Activated naive CD4-positive, alpha-beta T cell treated with Interleukin-2 at 50 U/mL for 16 hours (primary cell): ENCODE measurements at regions not wholly inside any gene's neighbourhood (a gene's known extent, or its start where the extent isn't known, plus 50 kb on each side); places are given as distances from the start of the nearest gene placed in this dataset.
"Not testable (repeated sequence)": the region's sequence is repeated elsewhere in the genome, so short reads cannot be mapped to it uniquely, and the experiment has no call there.

Source experiments
- DNase-seq: peaks from one replicate; pipeline ENCODE4 v3.0.0-alpha.2; 2020

GRCh38 chr5:89377767-89378455 is 494.9 kb upstream of the MEF2C start:
- no peak for DNase-seq

DNA sequence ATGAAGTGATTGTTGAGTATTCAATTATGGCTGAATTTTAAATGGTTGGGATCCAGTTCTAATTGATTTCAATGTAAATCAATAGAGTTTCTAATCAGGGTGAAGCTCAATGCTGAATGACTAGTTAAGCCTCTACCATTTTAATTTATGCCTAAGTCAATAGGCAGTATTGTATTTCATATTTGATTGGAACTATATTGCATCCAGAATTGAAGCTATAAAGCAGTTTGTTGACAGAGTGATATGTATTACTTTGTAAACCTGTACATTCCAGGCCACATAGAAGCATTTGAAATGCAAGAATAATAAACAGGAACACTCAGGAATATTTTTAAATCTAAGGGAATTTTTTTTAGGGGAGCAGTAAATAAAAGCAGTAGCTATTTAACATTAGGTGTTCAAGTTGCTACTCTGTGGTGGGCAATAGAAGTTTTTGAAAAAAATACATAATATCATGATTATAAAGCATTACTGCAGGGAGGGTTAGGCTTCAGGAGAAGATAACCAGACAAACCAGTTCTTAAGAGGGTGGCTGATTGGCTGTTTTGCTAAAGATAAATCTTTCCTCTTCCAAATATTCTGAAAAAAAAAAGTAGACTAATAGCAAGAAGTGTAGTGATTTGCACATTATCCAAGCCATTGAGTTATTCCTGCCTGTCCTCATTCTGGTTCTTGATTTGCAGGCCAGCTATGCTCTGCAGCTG is 492.0 kb upstream of the MEF2C start:
- DNase-seq: no peak

DNA sequence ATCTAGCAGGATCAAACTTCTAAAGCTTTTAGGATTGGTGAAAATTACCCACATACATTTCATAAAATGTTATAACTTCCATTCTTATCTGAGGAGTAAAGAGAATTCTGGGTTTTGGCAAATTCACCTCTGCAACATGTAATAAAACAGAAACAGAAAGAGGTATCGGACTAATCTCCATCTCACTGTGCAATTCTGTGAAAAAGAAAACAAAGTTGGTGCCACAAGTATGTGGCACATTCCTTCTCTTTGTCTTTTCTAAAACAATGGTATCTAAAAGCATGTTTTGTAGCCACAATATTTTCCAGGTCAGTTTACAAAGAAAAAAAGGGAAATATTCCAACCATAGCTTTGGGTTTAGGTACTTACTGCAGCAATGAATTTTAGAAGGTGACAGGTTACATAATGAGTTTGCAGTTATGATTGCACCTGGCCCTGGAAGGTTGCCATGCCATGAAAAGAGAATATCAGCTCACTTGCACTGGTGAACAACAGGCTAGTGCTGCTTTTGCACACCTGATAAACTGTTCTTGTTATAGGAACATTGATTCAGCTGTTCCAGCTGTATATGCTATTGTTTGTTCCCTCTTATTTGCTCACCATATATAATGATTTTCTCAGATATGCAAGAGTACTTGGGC is 491.3 kb upstream of the MEF2C start:
- no peak for DNase-seq

- DNase-seq: no peak
Observed at GRCh38 chr5:89372176-89372575, 489.2 kb upstream of the MEF2C start.

DNA sequence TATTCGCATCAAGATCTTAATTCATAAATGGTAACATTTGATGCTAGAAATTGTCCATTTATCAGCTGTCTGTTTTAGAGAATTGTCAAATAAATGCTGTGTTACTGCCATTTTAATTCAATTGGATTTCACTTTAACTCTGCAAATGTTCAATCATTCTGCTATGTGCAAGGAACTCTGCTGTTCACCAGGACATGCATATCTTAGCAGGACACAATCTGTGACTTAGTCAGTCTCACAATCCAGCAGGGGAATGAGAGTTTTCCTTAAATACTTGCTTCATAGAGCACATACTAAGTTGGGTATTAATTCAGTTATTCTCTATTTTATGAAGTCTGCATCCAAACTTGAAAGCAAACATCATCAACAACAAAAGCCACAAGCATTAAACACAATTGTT is 488.7 kb upstream of the MEF2C start:
- no peak for DNase-seq

- no peak for DNase-seq
Observed at GRCh38 chr5:89359046-89359445, 476.1 kb upstream of the MEF2C start.

GRCh38 chr5:89353837-89354551 is 471.0 kb upstream of the MEF2C start:
- DNase-seq: no peak

DNA sequence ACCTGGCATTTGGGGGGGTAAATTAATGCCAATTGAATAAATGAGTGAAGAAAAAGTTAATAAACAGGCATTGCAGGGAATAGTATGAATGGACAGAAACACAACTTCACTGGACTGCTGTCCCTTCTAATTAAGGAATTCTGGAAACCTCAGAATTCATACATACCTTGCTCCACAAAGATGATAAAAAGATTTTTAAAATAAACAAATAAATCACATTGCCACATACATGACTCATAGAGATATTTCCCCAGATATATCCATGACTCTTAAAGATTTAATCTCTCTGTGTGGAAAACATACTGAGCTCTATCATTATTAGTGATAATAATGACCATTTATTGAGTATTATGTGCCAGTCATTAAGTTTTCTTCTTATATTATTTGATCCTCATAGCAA is 469.0 kb upstream of the MEF2C start:
- no peak for DNase-seq

DNA sequence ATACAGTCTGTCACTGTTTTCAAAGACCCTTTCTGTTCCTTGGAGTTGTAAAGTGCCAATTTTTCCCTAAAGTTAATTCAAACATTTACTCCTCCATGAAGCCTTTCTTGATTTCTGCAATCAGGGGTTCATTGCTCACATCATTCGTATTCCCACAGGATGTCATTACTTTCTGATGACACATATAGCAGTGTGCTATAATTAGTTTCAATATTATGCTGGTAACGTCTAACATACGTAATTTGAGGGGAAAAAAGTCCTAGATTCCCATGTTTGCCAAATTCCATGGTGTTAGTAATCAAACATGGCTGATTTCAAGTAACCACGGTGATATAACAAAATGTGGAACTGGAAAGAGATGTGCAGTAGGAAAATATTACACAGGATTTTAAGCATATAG is 468.2 kb upstream of the MEF2C start:
- DNase-seq: no peak

- DNase-seq: no peak
Observed at GRCh38 chr5:89350684-89351083, 467.7 kb upstream of the MEF2C start.

- no peak for DNase-seq
Observed at GRCh38 chr5:89349246-89349980, 466.4 kb upstream of the MEF2C start.

GRCh38 chr5:89346573-89346972 is 463.6 kb upstream of the MEF2C start:
- no peak for DNase-seq

DNA sequence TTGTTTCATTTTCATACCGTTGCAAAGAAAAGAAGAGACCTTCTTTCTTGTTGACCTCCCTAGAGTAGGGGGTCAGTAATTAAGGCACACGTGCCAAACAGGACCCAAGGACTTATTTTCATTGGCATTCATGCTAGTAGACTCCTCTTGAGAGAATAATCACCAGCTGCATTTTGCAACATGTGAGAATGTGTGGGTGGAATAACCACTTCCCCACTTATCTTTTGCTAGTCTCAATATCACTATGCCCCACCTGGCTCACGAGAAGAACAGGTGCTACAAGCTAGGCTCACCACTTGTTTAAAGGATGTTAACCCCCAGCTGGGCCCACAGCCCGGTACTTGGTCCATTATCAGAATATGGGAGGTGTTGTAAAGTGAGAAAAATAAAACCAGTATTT is 460.7 kb upstream of the MEF2C start:
- DNase-seq: no peak

DNA sequence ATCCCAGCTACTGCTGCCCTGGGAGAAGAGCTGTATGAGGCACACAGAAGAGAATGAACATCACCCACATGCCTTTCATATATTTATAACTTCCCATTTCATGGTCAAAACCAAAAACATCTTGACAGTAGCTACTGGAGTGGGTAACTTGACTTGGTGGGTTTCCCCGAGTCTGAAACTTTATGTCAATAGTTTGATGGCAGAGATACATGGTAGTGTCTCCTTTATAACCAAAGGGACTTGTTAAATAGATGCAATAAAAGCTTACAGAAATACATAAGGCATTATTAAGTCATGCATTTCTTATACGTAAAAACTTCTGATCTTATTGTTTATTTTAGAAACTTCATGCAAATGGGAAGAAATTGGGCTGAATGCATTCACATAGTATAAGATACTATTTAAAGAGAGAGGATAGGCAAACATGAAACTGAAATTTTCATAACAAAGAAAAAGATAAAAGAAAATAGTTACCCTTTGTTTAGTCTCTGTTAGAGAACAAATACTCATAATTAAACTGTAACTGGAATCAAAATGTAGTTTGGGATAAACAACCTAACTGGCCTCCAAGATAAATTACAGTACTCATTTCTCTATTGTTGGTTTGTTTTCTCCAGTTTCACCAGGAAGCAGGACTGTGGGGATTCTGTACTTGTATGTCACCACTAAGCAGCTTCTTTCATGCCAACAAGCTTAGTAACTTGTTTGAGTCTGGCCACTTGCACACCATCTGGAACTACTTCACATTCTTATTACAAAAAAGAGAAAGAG is 459.3 kb upstream of the MEF2C start:
- no peak for DNase-seq

DNA sequence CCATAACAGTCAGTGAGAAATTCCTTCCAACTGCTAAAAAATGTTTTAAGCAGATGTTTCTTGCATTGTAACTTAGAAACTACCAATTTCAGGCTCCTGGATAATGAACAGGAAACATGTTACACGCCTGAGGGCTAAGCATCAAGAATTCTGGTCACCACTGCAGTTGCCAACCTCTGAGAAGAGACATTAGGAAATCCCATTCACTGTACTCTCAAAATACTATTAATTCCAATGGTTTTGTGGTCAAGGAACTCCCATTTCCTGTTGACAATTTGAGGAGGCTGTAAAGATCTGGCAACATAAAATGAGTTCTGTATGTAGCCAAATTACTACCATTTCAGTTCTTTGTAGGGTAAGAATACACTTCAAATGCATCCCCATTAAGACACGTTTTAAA is 456.0 kb upstream of the MEF2C start:
- DNase-seq: no peak

DNA sequence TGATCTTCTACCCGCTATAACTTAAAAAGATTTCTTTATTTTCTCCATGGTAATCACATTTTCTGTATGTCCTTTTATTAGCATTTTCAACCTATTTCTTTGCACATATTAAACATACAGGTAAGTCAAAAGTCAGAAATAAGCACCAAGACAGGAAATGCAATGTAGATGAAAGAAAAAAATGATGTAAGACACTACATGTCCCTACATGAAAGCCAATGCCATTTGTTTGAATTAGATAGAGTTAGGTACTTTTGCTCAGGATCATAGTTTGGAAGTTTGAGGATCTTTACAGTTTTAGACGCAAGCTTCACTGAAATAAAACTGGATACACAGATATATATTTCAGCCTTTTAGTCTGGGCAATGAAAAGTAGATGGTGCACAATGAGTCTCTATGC is 453.1 kb upstream of the MEF2C start:
- DNase-seq: no peak

- no peak for DNase-seq
Observed at GRCh38 chr5:89330140-89330539, 447.2 kb upstream of the MEF2C start.

DNA sequence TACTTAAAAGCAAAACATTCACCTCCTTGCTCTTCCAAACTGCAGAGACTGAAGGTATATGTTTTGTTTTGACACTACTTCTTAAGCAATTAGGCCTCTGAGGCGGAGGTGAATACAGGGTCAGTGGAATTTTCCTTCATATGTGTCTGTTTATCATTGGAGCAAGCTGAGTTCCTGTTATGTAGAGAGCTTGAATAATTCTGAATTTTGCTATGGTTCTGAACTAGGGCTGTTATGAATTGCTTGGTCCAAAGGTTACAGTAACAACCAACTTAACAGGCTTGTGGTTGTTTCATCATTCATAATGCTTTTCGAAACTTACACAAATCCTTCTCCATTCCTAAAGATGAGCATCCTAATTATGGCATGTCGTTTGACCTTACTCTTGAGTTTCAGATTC is 444.6 kb upstream of the MEF2C start:
- DNase-seq: no peak

DNA sequence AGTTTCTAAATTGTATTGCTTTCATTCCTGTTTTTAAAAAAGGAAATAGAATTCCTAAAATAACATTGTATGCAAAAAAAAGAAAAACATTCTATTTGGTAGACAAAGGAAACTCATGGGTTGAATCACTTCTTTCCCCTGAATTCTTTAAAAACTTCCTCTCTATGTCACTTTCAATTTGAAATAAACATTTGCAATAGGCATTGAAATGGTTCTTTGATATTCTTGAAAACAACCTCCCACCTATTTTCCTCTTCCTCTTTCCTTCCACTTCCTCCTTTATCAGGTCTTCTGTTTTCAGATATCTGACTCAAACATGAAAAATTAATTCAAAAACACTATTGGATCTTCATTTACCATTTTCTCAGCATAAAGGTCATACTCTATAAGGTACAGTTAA is 442.0 kb upstream of the MEF2C start:
- DNase-seq: no peak

DNA sequence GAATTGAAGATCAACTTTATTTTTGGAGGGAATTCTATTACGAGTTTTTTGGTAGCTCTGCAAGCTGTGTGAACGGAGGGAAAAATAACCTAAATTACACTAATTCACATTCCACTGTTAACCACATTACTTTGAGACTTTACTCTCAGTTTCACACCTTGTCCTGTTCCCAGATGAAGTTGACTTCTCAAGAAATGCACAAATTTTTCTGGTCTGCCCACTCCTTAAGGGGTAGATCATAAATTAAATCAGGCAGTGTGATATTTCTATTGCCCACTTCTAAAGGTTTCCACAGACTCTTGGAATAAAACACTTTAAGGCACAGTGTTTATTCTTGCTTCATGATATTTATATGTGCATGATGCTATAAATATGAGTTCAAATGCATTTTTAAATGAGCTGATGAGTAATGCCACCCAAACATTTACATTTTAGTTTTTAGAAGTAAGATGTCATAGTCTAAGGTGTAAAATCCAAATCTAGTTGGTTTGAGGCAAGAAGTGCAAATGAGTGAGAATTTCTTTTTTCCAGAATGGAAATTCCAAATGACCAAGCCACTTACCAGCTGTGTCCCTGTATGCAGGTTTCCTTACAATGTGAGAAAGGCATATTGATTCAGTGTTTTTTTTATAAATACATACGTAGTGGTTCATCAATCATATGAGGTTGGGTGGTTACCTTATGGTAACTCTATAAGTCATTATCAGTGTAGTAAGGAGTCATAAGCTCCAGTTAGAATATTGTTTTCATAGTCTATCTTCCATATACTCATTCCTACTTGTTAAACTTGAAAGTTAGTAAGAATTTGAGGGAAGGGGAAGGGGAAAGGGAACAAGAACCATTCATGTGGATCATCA is 437.7 kb upstream of the MEF2C start:
- DNase-seq: no peak

GRCh38 chr5:89317838-89318237 is 434.9 kb upstream of the MEF2C start:
- not testable (repeated sequence) for DNase-seq
